ENCODE measurements at regions not wholly inside any gene's neighbourhood (a gene's known extent, or its start where the extent isn't known, plus 50 kb on each side); places are given as distances from the start of the nearest gene placed in this dataset.

- dilution Hi-C loops (cut with MboI; ENCODE audit: extremely low pct_ligation_motif_present, low sequenced_read_pairs) (no loop called here), intact Hi-C loops (cut with micrococcal nuclease) (no loop called here)
- Histone ChIP-seq H3K27ac (ENCODE audit: insufficient read depth, low read depth, low read length) (no peak overlapping the region), H3K4me2 (ENCODE audit: insufficient read depth, low read length) (no peak overlapping the region), H3K79me2 (ENCODE audit: control insufficient read depth, insufficient read depth, low read length) (no peaks in the 10 kb centered on the region), H4K20me1 (replicated peaks; ENCODE audit: control insufficient read depth, extremely low read depth, insufficient read depth, low read length) (no peaks in the 10 kb centered on the region), H2AFZ (ENCODE audit: low read depth, low read length) (no peak overlapping the region), H3K9me1 (replicated peaks; ENCODE audit: control insufficient read depth, extremely low read depth, insufficient read depth, low read length) (no peaks in the 10 kb centered on the region), H3K4me3 (replicated peaks in 1 of 3; ENCODE audit: insufficient read depth in 1 of 3, low read depth in 1 of 3, low read length in 3 of 3) (no peak overlapping the region), H3K4me1 (ENCODE audit: control insufficient read depth, extremely low read depth, insufficient read depth, low read length) (no peaks in the 10 kb centered on the region), H3K36me3 (ENCODE audit: control insufficient read depth in 2 of 2, extremely low read depth in 1 of 2, insufficient read depth in 2 of 2, low read length in 2 of 2) (no peaks in the 10 kb centered on the region), H3K9ac (replicated peaks; ENCODE audit: extremely low read depth, insufficient read depth, low read length) (no peak overlapping the region), H3K9me3 (replicated peaks; ENCODE audit: control insufficient read depth, insufficient read depth, low read length) (no peaks in the 10 kb centered on the region), H3K27me3 (ENCODE audit: control insufficient read depth in 2 of 2, insufficient read depth in 2 of 2, low read length in 2 of 2) (no peaks in the 10 kb centered on the region)
- no peak for TF ChIP-seq MYC (IDR thresholded peaks at IDR 0.05; ENCODE audit: low read depth, low read length)
- TF ChIP-seq JUN (IDR thresholded peaks at IDR 0.05; ENCODE audit: borderline replicate concordance, insufficient read depth, insufficient read length, low read depth), result no peak
- TF ChIP-seq CTCF (IDR thresholded peaks at IDR 0.05; ENCODE audit: extremely low read depth in 1 of 2, insufficient read depth in 1 of 2, low read depth in 1 of 2, low read length in 2 of 2), result no peak
- no peak for TF ChIP-seq POLR2A (IDR thresholded peaks at IDR 0.05; ENCODE audit: low read depth, low read length)
- TF ChIP-seq, protein P1, sequence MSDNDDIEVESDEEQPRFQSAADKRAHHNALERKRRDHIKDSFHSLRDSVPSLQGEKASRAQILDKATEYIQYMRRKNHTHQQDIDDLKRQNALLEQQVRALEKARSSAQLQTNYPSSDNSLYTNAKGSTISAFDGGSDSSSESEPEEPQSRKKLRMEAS (IDR thresholded peaks at IDR 0.05; ENCODE audit: insufficient read depth, insufficient read length), result no peak
- TF ChIP-seq EZH2 (IDR thresholded peaks at IDR 0.05; ENCODE audit: borderline replicate concordance, low read depth, low read length, severe bottlenecking), result no peak
- no peak for TF ChIP-seq FOS (IDR thresholded peaks at IDR 0.05; ENCODE audit: borderline replicate concordance, insufficient read depth, low read length)
- DNase-seq (ENCODE audit: low read depth, low spot score), result no peak
- ChIA-PET CTCF (no interaction called here), POLR2A (no interaction called here)
- BruUV-seq (replicated peaks), result no TSS peak
- no peak for FAIRE-seq
Measured at GRCh38 chr14:45868377-45868776, 615.4 kb upstream of the MIS18BP1 start.

Measured in endothelial cell of umbilical vein (primary cell).